22Rv1 (cell line): ENCODE measurements at regions not wholly inside any gene's neighbourhood (a gene's known extent, or its start where the extent isn't known, plus 50 kb on each side); places are given as distances from the start of the nearest gene placed in this dataset.
"Not testable (repeated sequence)": the region's sequence is repeated elsewhere in the genome, so short reads cannot be mapped to it uniquely, and the experiment has no call there.

ENCODE experiments used
- CTCF ChIP-seq: fragments of 450-650 bp; IDR thresholded peaks from 2 replicates; pipeline ENCODE4 v1.5.1; 2017; ENCODE audit warnings: mild to moderate bottlenecking
- ZFX ChIP-seq: fragments of 450-650 bp; IDR thresholded peaks from 2 replicates; pipeline ENCODE4 v1.6.1; 2017; ENCODE audit warnings: antibody characterized with exemption, borderline replicate concordance

- not testable (repeated sequence) for TF ChIP-seq CTCF, ZFX
These were observed 110.2 kb downstream of the CRLF2 start for GRCh38 chrX:1102221-1102620.
